GM23338 (cell line): ENCODE measurements at regions not wholly inside any gene's neighbourhood (a gene's known extent, or its start where the extent isn't known, plus 50 kb on each side); places are given as distances from the start of the nearest gene placed in this dataset.

Experiments used
- ATAC-seq: fragments of 200-7000 bp; cut with Tn5 transposase; 3 replicates; pipeline ENCODE4 v1.9.1; 2020
- DNase-seq: peaks from one replicate; pipeline ENCODE4 v3.0.0-alpha.2; 2015; ENCODE audit warnings: low spot score
- H2AFZ ChIP-seq: fragments of 200-600 bp; sonication (generic); 2 replicates; pipeline ENCODE4 v1.8.0; 2016; ENCODE audit warnings: antibody characterized with exemption, mild to moderate bottlenecking, moderate library complexity
- H3F3A ChIP-seq: fragments of 200-600 bp; sonication (generic); replicated peaks from 2 replicates; pipeline ENCODE4 v1.8.0; 2017; ENCODE audit warnings: antibody characterized with exemption, mixed run types, low read depth
- H3K27ac ChIP-seq: fragments of 200-600 bp; sonication (generic); 2 replicates; pipeline ENCODE4 v1.6.1; 2016; ENCODE audit warnings: low read depth
- H3K27me3 ChIP-seq: fragments of 200-600 bp; sonication (generic); 2 replicates; pipeline ENCODE4 v1.8.0; 2016; ENCODE audit warnings: mild to moderate bottlenecking, mixed run types, moderate library complexity; ENCODE audit not compliant: insufficient read depth
- H3K36me3 ChIP-seq: fragments of 200-600 bp; sonication (generic); 2 replicates; pipeline ENCODE4 v1.8.0; 2016; ENCODE audit warnings: mild to moderate bottlenecking; ENCODE audit not compliant: insufficient read depth
- H3K4me1 ChIP-seq: fragments of 200-600 bp; sonication (generic); 2 replicates; pipeline ENCODE4 v1.8.0; 2016; ENCODE audit warnings: mild to moderate bottlenecking, moderate library complexity; ENCODE audit not compliant: insufficient read depth
- H3K4me2 ChIP-seq: fragments of 200-600 bp; sonication (generic); 2 replicates; pipeline ENCODE4 v1.7.1; 2017; ENCODE audit warnings: mixed run types
- H3K4me3 ChIP-seq: fragments of 200-600 bp; sonication (generic); 2 replicates; pipeline ENCODE4 v1.6.1; 2016; ENCODE audit warnings: mixed run types
- H3K79me2 ChIP-seq: fragments of 200-600 bp; sonication (generic); replicated peaks from 2 replicates; pipeline ENCODE4 v1.8.0; 2017; ENCODE audit warnings: mild to moderate bottlenecking; ENCODE audit not compliant: insufficient read depth
- H3K9me2 ChIP-seq: fragments of 200-600 bp; sonication (generic); 2 replicates; pipeline ENCODE4 v1.8.0; 2017; ENCODE audit not compliant: insufficient read depth
- H4K20me1 ChIP-seq: fragments of 200-600 bp; sonication (generic); replicated peaks from 2 replicates; pipeline ENCODE4 v1.8.0; 2017; ENCODE audit warnings: mild to moderate bottlenecking; ENCODE audit not compliant: insufficient read depth
- H3K27ac Mint-ChIP-seq: 2 replicates; pipeline ENCODE4 v1.8.0; 2020; ENCODE audit warnings: inconsistent platforms, mild to moderate bottlenecking, moderate library complexity, mixed read lengths
- H3K27me3 Mint-ChIP-seq: 3 replicates; pipeline ENCODE4 v1.8.0; 2022; ENCODE audit warnings: low read depth, mild to moderate bottlenecking, moderate library complexity, mixed read lengths, inconsistent platforms; ENCODE audit not compliant: insufficient read depth, poor library complexity
- H3K36me3 Mint-ChIP-seq: 3 replicates; pipeline ENCODE4 v1.8.0; 2021; ENCODE audit warnings: low read depth, mild to moderate bottlenecking, inconsistent platforms, moderate library complexity, mixed read lengths
- H3K4me1 Mint-ChIP-seq: 3 replicates; pipeline ENCODE4 v1.8.0; 2020; ENCODE audit warnings: mild to moderate bottlenecking, inconsistent platforms, mixed read lengths
- H3K4me3 Mint-ChIP-seq: 3 replicates; pipeline ENCODE4 v1.8.0; 2021; ENCODE audit warnings: moderate library complexity, mild to moderate bottlenecking, inconsistent platforms, mixed read lengths
- H3K9me3 Mint-ChIP-seq: 3 replicates; pipeline ENCODE4 v1.8.0; 2020; ENCODE audit warnings: moderate library complexity, mild to moderate bottlenecking, inconsistent platforms, mixed read lengths
- CREB1 ChIP-seq: fragments of 250-450 bp; sonication (Bioruptor Pico); IDR thresholded peaks from 2 replicates; pipeline ENCODE4 v1.5.0; 2020; ENCODE audit warnings: low read depth, mild to moderate bottlenecking, moderate library complexity
- EZH2 ChIP-seq: fragments of 200-600 bp; sonication (generic); IDR thresholded peaks from one replicate; pipeline ENCODE4 v1.8.0; 2017; ENCODE audit warnings: antibody characterized with exemption, mild to moderate bottlenecking, low read depth; ENCODE audit not compliant: unreplicated experiment
- EZH2phosphoT487 ChIP-seq: fragments of 200-600 bp; sonication (generic); IDR thresholded peaks from one replicate; pipeline ENCODE4 v1.8.1; 2018; ENCODE audit warnings: antibody characterized with exemption; ENCODE audit not compliant: unreplicated experiment
- JUNB ChIP-seq: IDR thresholded peaks from one replicate; pipeline ENCODE4 v1.6.1; 2016; ENCODE audit warnings: antibody characterized with exemption; ENCODE audit not compliant: unreplicated experiment
- NANOG ChIP-seq: IDR thresholded peaks from 2 replicates; pipeline ENCODE4 v1.6.1; 2016; ENCODE audit warnings: antibody characterized with exemption, borderline replicate concordance
- POLR2AphosphoS5 ChIP-seq: IDR thresholded peaks from 2 replicates; pipeline ENCODE4 v1.6.1; 2016; ENCODE audit warnings: antibody characterized with exemption, low read depth
- STAT1 ChIP-seq: IDR thresholded peaks from one replicate; pipeline ENCODE4 v1.6.1; 2016; ENCODE audit warnings: antibody characterized with exemption; ENCODE audit not compliant: unreplicated experiment
- ZNF114 ChIP-seq: fragments of 250-450 bp; sonication (Bioruptor Pico); IDR thresholded peaks from 2 replicates; pipeline ENCODE4 v1.5.0; 2020; ENCODE audit warnings: mild to moderate bottlenecking, moderate library complexity
- ZNF331 ChIP-seq: fragments of 250-450 bp; sonication (Bioruptor Pico); IDR thresholded peaks from 2 replicates; pipeline ENCODE4 v1.5.0; 2020; ENCODE audit warnings: low read depth, mild to moderate bottlenecking, moderate library complexity
- TF ChIP-seq, protein P1 (sequence below): IDR thresholded peaks from 2 replicates; pipeline ENCODE4 v1.6.1; 2016; ENCODE audit warnings: antibody characterized with exemption
- TF ChIP-seq, protein P2 (sequence below), 2 experiments: fragments of 200-600 bp in 1 of 2; sonication (generic) in 1 of 2; conservative IDR thresholded peaks; 2 replicates each; pipeline versions ENCODE4 v1.5.1 to v1.6.1; 2016 to 2017; ENCODE audit warnings: antibody characterized with exemption in 2 of 2, low read depth in 2 of 2, mild to moderate bottlenecking in 2 of 2, moderate library complexity in 1 of 2
- TF ChIP-seq, protein P3 (sequence below): IDR thresholded peaks from one replicate; pipeline ENCODE4 v1.6.1; 2018; ENCODE audit warnings: antibody characterized with exemption; ENCODE audit not compliant: unreplicated experiment
- TF ChIP-seq, protein P4 (sequence below): fragments of 250-450 bp; sonication (Bioruptor Pico); IDR thresholded peaks from 2 replicates; pipeline ENCODE4 v1.5.0; 2020; ENCODE audit warnings: mild to moderate bottlenecking, moderate library complexity

DNA sequence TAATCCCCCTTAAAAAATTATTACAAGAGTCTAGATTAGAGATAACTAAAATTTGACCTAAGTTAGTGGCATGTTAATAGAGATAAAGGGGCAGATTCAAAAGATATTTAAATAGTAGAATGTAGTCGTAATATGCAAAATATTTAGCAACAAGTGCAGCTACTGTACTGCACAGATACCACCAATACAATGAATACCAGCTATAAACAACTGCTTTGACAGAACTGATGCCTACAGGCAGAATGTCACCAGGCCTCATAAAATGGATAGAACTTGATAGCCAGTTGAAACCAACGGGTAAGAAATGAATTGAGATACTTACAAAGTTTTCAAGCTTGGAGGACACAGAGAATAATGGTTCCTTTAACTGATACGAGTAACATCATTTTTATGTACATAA lies 249.3 kb upstream of the VEPH1 start:
- Histone ChIP-seq H3K36me3 (no peaks in the 10 kb centered on the region), H3K9me2 (no peaks in the 10 kb centered on the region), H3K79me2 (no peaks in the 10 kb centered on the region), H4K20me1 (no peaks in the 10 kb centered on the region), H3K27me3 (no peaks in the 10 kb centered on the region), H2AFZ (no peak overlapping the region), H3F3A (no peaks in the 10 kb centered on the region), H3K27ac (no peak overlapping the region), H3K4me2 (no peak overlapping the region), H3K4me1 (peaks cover 17% of the 10 kb centered on the region), H3K4me3 (no peak overlapping the region)
- DNase-seq = no peak
- Mint-ChIP-seq H3K4me3 (no peak overlapping the region), H3K36me3 (no peaks in the 10 kb centered on the region), H3K9me3 (no peaks in the 10 kb centered on the region; the same call in 2 of the 3 replicates), H3K27ac (no peak overlapping the region), H3K4me1 (peaks cover 33% of the 10 kb centered on the region; the same call in 2 of the 3 replicates), H3K27me3 (no peaks in the 10 kb centered on the region)
- no peak for ATAC-seq
- TF ChIP-seq, protein P1, sequence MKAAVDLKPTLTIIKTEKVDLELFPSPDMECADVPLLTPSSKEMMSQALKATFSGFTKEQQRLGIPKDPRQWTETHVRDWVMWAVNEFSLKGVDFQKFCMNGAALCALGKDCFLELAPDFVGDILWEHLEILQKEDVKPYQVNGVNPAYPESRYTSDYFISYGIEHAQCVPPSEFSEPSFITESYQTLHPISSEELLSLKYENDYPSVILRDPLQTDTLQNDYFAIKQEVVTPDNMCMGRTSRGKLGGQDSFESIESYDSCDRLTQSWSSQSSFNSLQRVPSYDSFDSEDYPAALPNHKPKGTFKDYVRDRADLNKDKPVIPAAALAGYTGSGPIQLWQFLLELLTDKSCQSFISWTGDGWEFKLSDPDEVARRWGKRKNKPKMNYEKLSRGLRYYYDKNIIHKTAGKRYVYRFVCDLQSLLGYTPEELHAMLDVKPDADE = no peak
- no peak for TF ChIP-seq POLR2AphosphoS5
- TF ChIP-seq, protein P2, sequence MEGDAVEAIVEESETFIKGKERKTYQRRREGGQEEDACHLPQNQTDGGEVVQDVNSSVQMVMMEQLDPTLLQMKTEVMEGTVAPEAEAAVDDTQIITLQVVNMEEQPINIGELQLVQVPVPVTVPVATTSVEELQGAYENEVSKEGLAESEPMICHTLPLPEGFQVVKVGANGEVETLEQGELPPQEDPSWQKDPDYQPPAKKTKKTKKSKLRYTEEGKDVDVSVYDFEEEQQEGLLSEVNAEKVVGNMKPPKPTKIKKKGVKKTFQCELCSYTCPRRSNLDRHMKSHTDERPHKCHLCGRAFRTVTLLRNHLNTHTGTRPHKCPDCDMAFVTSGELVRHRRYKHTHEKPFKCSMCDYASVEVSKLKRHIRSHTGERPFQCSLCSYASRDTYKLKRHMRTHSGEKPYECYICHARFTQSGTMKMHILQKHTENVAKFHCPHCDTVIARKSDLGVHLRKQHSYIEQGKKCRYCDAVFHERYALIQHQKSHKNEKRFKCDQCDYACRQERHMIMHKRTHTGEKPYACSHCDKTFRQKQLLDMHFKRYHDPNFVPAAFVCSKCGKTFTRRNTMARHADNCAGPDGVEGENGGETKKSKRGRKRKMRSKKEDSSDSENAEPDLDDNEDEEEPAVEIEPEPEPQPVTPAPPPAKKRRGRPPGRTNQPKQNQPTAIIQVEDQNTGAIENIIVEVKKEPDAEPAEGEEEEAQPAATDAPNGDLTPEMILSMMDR (conservative IDR thresholded peaks at IDR 0.05; ENCODE audit: low read depth in 2 of 2) = no peak
- TF ChIP-seq, protein P3, sequence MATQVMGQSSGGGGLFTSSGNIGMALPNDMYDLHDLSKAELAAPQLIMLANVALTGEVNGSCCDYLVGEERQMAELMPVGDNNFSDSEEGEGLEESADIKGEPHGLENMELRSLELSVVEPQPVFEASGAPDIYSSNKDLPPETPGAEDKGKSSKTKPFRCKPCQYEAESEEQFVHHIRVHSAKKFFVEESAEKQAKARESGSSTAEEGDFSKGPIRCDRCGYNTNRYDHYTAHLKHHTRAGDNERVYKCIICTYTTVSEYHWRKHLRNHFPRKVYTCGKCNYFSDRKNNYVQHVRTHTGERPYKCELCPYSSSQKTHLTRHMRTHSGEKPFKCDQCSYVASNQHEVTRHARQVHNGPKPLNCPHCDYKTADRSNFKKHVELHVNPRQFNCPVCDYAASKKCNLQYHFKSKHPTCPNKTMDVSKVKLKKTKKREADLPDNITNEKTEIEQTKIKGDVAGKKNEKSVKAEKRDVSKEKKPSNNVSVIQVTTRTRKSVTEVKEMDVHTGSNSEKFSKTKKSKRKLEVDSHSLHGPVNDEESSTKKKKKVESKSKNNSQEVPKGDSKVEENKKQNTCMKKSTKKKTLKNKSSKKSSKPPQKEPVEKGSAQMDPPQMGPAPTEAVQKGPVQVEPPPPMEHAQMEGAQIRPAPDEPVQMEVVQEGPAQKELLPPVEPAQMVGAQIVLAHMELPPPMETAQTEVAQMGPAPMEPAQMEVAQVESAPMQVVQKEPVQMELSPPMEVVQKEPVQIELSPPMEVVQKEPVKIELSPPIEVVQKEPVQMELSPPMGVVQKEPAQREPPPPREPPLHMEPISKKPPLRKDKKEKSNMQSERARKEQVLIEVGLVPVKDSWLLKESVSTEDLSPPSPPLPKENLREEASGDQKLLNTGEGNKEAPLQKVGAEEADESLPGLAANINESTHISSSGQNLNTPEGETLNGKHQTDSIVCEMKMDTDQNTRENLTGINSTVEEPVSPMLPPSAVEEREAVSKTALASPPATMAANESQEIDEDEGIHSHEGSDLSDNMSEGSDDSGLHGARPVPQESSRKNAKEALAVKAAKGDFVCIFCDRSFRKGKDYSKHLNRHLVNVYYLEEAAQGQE = no peak
- TF ChIP-seq EZH2phosphoT487 = no peak
- no peak for TF ChIP-seq ZNF331
- no peak for TF ChIP-seq JUNB
- TF ChIP-seq CREB1 (CRISPR knock-in tag) = no peak
- TF ChIP-seq ZNF114 (CRISPR knock-in tag) = no peak
- no peak for TF ChIP-seq STAT1
- TF ChIP-seq, protein P4, sequence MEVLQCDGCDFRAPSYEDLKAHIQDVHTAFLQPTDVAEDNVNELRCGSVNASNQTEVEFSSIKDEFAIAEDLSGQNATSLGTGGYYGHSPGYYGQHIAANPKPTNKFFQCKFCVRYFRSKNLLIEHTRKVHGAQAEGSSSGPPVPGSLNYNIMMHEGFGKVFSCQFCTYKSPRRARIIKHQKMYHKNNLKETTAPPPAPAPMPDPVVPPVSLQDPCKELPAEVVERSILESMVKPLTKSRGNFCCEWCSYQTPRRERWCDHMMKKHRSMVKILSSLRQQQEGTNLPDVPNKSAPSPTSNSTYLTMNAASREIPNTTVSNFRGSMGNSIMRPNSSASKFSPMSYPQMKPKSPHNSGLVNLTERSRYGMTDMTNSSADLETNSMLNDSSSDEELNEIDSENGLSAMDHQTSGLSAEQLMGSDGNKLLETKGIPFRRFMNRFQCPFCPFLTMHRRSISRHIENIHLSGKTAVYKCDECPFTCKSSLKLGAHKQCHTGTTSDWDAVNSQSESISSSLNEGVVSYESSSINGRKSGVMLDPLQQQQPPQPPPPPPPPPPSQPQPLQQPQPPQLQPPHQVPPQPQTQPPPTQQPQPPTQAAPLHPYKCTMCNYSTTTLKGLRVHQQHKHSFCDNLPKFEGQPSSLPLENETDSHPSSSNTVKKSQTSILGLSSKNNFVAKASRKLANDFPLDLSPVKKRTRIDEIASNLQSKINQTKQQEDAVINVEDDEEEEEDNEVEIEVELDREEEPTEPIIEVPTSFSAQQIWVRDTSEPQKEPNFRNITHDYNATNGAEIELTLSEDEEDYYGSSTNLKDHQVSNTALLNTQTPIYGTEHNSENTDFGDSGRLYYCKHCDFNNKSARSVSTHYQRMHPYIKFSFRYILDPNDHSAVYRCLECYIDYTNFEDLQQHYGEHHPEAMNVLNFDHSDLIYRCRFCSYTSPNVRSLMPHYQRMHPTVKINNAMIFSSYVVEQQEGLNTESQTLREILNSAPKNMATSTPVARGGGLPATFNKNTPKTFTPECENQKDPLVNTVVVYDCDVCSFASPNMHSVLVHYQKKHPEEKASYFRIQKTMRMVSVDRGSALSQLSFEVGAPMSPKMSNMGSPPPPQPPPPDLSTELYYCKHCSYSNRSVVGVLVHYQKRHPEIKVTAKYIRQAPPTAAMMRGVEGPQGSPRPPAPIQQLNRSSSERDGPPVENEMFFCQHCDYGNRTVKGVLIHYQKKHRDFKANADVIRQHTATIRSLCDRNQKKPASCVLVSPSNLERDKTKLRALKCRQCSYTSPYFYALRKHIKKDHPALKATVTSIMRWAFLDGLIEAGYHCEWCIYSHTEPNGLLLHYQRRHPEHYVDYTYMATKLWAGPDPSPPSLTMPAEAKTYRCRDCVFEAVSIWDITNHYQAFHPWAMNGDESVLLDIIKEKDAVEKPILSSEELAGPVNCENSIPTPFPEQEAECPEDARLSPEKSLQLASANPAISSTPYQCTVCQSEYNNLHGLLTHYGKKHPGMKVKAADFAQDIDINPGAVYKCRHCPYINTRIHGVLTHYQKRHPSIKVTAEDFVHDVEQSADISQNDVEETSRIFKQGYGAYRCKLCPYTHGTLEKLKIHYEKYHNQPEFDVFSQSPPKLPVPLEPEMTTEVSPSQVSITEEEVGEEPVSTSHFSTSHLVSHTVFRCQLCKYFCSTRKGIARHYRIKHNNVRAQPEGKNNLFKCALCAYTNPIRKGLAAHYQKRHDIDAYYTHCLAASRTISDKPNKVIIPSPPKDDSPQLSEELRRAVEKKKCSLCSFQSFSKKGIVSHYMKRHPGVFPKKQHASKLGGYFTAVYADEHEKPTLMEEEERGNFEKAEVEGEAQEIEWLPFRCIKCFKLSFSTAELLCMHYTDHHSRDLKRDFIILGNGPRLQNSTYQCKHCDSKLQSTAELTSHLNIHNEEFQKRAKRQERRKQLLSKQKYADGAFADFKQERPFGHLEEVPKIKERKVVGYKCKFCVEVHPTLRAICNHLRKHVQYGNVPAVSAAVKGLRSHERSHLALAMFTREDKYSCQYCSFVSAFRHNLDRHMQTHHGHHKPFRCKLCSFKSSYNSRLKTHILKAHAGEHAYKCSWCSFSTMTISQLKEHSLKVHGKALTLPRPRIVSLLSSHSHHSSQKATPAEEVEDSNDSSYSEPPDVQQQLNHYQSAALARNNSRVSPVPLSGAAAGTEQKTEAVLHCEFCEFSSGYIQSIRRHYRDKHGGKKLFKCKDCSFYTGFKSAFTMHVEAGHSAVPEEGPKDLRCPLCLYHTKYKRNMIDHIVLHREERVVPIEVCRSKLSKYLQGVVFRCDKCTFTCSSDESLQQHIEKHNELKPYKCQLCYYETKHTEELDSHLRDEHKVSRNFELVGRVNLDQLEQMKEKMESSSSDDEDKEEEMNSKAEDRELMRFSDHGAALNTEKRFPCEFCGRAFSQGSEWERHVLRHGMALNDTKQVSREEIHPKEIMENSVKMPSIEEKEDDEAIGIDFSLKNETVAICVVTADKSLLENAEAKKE (CRISPR knock-in tag) = no peak
- no peak for TF ChIP-seq EZH2
- no peak for TF ChIP-seq NANOG
